Testis (tissue), 2 donors: ENCODE measurements at regions not wholly inside any gene's neighbourhood (a gene's known extent, or its start where the extent isn't known, plus 50 kb on each side); places are given as distances from the start of the nearest gene placed in this dataset.

Experiments
- DNase-seq: peaks from one replicate; pipeline ENCODE4 v3.0.0-alpha.2; 2019
- H3K27ac ChIP-seq, 2 donors: fragments of 200-600 bp; sonication (generic); one replicate each; pipeline ENCODE4 v1.5.1; 2019
- H3K27me3 ChIP-seq: fragments of 200-600 bp; sonication (generic); one replicate; pipeline ENCODE4 v1.5.1; 2019
- H3K36me3 ChIP-seq: fragments of 200-600 bp; sonication (generic); one replicate; pipeline ENCODE4 v1.5.1; 2017; ENCODE audit warnings: low read depth; ENCODE audit errors: missing control alignments
- H3K4me1 ChIP-seq: fragments of 200-600 bp; sonication (generic); one replicate; pipeline ENCODE4 v1.5.1; 2019
- H3K4me3 ChIP-seq, 2 donors: fragments of 200-600 bp; sonication (generic); one replicate each; pipeline ENCODE4 v1.5.1; 2017 to 2019
- H3K9me3 ChIP-seq: fragments of 200-600 bp; sonication (generic); one replicate; pipeline ENCODE4 v1.5.1; 2017
- POLR2A ChIP-seq: fragments of 450-650 bp; IDR thresholded peaks from one replicate; pipeline ENCODE4 v1.6.1; 2017; ENCODE audit warnings: antibody characterized with exemption, mild to moderate bottlenecking, moderate library complexity
- WGBS, 2 donors: methylation state at CpG; one replicate each; pipeline ENCODE4 v1.1.5; 2018; 5-methylcytosine and 5-hydroxymethylcytosine counted together
- intact Hi-C: fragments of 100-400 bp; cut with DNase I; formaldehyde crosslinking; loops from one replicate; pipeline ENCODE4 v1.15.1; 2023; ENCODE audit warnings: low total_unique reads
- TF ChIP-seq, protein P1 (sequence below), 3 experiments: fragments of 450-650 bp in 2 of 3; fragments of 200-600 bp in 1 of 3; sonication (generic) in 1 of 3; IDR thresholded peaks; one replicate each; pipeline ENCODE4 v1.5.1; 2016 to 2019; ENCODE audit warnings: antibody characterized with exemption in 3 of 3, mild to moderate bottlenecking in 2 of 3, moderate library complexity in 1 of 3

DNA sequence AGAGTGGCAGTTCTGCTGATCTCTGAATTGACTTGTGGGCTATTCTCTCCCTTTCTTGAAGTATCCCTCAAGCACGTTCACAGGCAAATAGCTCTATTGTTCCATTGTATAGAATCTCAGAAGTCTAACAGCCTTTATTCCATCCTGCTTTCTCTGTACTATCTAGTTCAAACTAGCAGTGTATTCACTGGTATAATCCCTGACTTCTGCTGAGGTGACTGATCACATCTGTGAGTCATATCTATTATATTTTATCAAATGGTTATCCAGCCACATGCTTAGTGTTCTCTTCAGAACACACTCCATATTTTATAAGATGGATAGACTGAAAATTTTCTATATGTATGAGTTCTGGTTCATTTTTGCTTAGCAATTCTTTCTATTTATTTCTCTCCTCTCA, 866.1 kb downstream of the C12orf50 start:
- H3K27me3 ChIP-seq = no peaks in the 10 kb centered on the region
- no peaks in the 10 kb centered on the region for H3K36me3 ChIP-seq
- no peak overlapping the region for H3K4me3 ChIP-seq
- WGBS, 2 donors = 67 to 69% methylated on average over 1 of the region's 1 CpG
- no peaks in the 10 kb centered on the region for H3K4me1 ChIP-seq
- no peak for TF ChIP-seq POLR2A
- TF ChIP-seq, protein P1, sequence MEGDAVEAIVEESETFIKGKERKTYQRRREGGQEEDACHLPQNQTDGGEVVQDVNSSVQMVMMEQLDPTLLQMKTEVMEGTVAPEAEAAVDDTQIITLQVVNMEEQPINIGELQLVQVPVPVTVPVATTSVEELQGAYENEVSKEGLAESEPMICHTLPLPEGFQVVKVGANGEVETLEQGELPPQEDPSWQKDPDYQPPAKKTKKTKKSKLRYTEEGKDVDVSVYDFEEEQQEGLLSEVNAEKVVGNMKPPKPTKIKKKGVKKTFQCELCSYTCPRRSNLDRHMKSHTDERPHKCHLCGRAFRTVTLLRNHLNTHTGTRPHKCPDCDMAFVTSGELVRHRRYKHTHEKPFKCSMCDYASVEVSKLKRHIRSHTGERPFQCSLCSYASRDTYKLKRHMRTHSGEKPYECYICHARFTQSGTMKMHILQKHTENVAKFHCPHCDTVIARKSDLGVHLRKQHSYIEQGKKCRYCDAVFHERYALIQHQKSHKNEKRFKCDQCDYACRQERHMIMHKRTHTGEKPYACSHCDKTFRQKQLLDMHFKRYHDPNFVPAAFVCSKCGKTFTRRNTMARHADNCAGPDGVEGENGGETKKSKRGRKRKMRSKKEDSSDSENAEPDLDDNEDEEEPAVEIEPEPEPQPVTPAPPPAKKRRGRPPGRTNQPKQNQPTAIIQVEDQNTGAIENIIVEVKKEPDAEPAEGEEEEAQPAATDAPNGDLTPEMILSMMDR (IDR thresholded peaks at IDR 0.05) = no peak
- intact Hi-C loops = no loop called here
- no peaks in the 10 kb centered on the region for H3K9me3 ChIP-seq
- no peak for DNase-seq
- H3K27ac ChIP-seq = no peak overlapping the region

DNA sequence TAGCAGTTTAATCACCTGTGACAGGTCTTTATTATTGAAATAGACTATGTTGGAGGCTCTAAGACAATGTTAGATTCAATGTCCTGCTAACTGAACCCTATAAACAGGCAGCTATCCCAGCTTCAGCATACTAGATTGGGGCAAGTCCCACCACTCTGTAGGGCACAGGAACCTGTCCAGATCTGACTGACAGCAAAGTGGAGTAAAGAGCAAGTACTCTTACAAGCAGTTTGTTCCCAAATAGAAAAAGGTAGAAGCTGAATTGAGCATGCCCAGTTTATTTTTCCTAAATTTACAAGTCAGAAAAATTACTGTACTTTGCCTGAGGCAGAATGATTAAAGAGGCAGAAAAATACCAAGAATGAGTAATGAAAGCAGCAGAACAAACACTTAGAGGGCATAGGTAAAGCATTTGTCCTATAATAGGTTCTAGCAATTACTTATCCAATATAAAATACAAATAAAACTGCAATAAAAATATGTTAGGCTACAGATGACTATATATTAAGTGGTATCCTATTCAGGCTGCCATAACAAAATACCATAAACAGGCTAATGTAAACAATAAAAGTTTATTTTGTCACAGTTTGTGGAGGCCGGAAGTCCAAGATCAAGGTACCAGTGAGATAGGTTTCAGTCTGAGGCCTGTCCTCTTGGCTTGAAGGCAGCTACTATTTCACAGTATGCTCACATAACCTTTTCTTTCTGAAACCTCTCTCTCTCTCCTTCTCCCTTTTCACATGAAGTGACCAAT, 868.2 kb downstream of the C12orf50 start:
- no peaks in the 10 kb centered on the region for H3K27me3 ChIP-seq
- H3K4me3 ChIP-seq = no peak overlapping the region
- H3K4me1 ChIP-seq = no peaks in the 10 kb centered on the region
- WGBS, 2 donors = 89 to 94% methylated on average over 1 of the region's 1 CpG
- no peak overlapping the region for H3K27ac ChIP-seq
- intact Hi-C loops = no loop called here
- no peaks in the 10 kb centered on the region for H3K9me3 ChIP-seq
- TF ChIP-seq, protein P1 (IDR thresholded peaks at IDR 0.05) = no peak
- no peak for TF ChIP-seq POLR2A
- no peak for DNase-seq
- H3K36me3 ChIP-seq = no peaks in the 10 kb centered on the region

GRCh38 chr12:87157791-87158190, 871.4 kb downstream of the C12orf50 start:
- no peaks in the 10 kb centered on the region for H3K4me1 ChIP-seq
- no peaks in the 10 kb centered on the region for H3K36me3 ChIP-seq
- H3K27me3 ChIP-seq = no peaks in the 10 kb centered on the region
- intact Hi-C loops = no loop called here
- no peak overlapping the region for H3K27ac ChIP-seq
- no peaks in the 10 kb centered on the region for H3K9me3 ChIP-seq
- WGBS, 2 donors = 92 to 93% methylated on average over 5 to 6 of the region's 6 CpGs
- no peak for DNase-seq
- TF ChIP-seq POLR2A = no peak
- TF ChIP-seq, protein P1 (IDR thresholded peaks at IDR 0.05) = no peak
- no peak overlapping the region for H3K4me3 ChIP-seq

GRCh38 chr12:87155621-87156020, 873.6 kb downstream of the C12orf50 start:
- H3K36me3 ChIP-seq = no peaks in the 10 kb centered on the region
- H3K4me1 ChIP-seq = no peaks in the 10 kb centered on the region
- H3K4me3 ChIP-seq = no peak overlapping the region
- H3K9me3 ChIP-seq = no peaks in the 10 kb centered on the region
- intact Hi-C loops = no loop called here
- TF ChIP-seq, protein P1 (IDR thresholded peaks at IDR 0.05) = no peak
- TF ChIP-seq POLR2A = no peak
- WGBS, 2 donors = 90 to 96% methylated on average over 2 of the region's 2 CpGs
- no peak for DNase-seq
- no peak overlapping the region for H3K27ac ChIP-seq
- no peaks in the 10 kb centered on the region for H3K27me3 ChIP-seq
